ENCODE measurements at regions not wholly inside any gene's neighbourhood (a gene's known extent, or its start where the extent isn't known, plus 50 kb on each side); places are given as distances from the start of the nearest gene placed in this dataset.

GRCh38 chr10:80861882-80862281 is 324.2 kb downstream of the SH2D4B start:
- Histone ChIP-seq H3K23ac (ENCODE audit: insufficient read length) (no peak overlapping the region), H3K56ac (replicated peaks; ENCODE audit: insufficient read length, low read depth, low read length) (no peak overlapping the region), H3K9me3 (ENCODE audit: insufficient read depth in 2 of 2, low read depth in 1 of 2, low read length in 1 of 2) (no peaks in the 10 kb centered on the region), H3K9ac (replicated peaks in 1 of 4; ENCODE audit: extremely low read depth in 1 of 4, low read depth in 3 of 4, low read length in 3 of 4) (no peak overlapping the region), H2BK5ac (ENCODE audit: low read depth, low read length) (no peak overlapping the region), H3K18ac (ENCODE audit: extremely low read depth, low read length) (no peak overlapping the region), H2AFZ (ENCODE audit: low read length) (no peak overlapping the region), H2BK120ac (replicated peaks; ENCODE audit: low read depth, low read length) (no peak overlapping the region), H3K4me1 (replicated peaks in 1 of 4; ENCODE audit: control insufficient read depth in 3 of 4, insufficient read depth in 4 of 4, low read length in 3 of 4) (peaks cover 0 to 4% (median under 1%) of the 10 kb centered on the region in 4 experiments; a peak in 2 of 7 replicates), H2BK12ac (ENCODE audit: low read depth, low read length) (no peak overlapping the region), H4K91ac (replicated peaks; ENCODE audit: insufficient read length, low read length) (no peak overlapping the region), H4K20me1 (replicated peaks in 1 of 2; ENCODE audit: control insufficient read depth in 1 of 2, insufficient read depth in 2 of 2, low read length in 2 of 2) (no peaks in the 10 kb centered on the region), H3K4ac (replicated peaks; ENCODE audit: insufficient read length, low read depth, low read length) (no peak overlapping the region), H3K27ac (ENCODE audit: low read depth, low read length) (no peak overlapping the region), H4K5ac (ENCODE audit: insufficient read length, low read depth, low read length) (no peak overlapping the region), H3K4me2 (ENCODE audit: insufficient read depth in 1 of 2, low read depth in 2 of 2, low read length in 2 of 2) (no peak overlapping the region), H3K4me3 (ENCODE audit: extremely low read depth in 1 of 4, insufficient read depth in 2 of 4, low read depth in 3 of 4, low read length in 4 of 4) (no peak overlapping the region), H3K23me2 (ENCODE audit: low read depth, low read length) (no peaks in the 10 kb centered on the region), H2BK20ac (ENCODE audit: low read length) (no peak overlapping the region), H2AK5ac (ENCODE audit: low read depth, low read length) (no peak overlapping the region), H3K27me3 (replicated peaks in 1 of 4; ENCODE audit: control insufficient read depth in 3 of 4, extremely low read depth in 1 of 4, insufficient read depth in 3 of 4, low read length in 3 of 4) (no peaks in the 10 kb centered on the region), H3K79me2 (ENCODE audit: control insufficient read depth in 1 of 2, insufficient read depth in 2 of 2, low read length in 2 of 2) (no peaks in the 10 kb centered on the region), H4K8ac (ENCODE audit: extremely low read depth, insufficient read depth, low read length) (no peak overlapping the region), H3K14ac (ENCODE audit: insufficient read length) (no peak overlapping the region), H3K79me1 (ENCODE audit: low read depth, low read length) (no peaks in the 10 kb centered on the region), H3K36me3 (ENCODE audit: control insufficient read depth in 2 of 4, insufficient read depth in 4 of 4, low read length in 3 of 4) (no peaks in the 10 kb centered on the region), H2BK15ac (ENCODE audit: low read length) (no peak overlapping the region)
- FAIRE-seq (no peak), DNase-seq (ENCODE audit: low read depth in 1 of 2, low spot score in 2 of 2) (no peak)
- ChIA-PET POLR2A (ENCODE audit: partially characterized antibody) (no interaction called here), CTCF (ENCODE audit: partially characterized antibody) (interaction anchor here (2.5 kb wide), 1 partner anchor 162 kb away, joined by 14 read pairs; no protein-coding TSS in a partner anchor)
- no peak for TF ChIP-seq TEAD4 (IDR thresholded peaks at IDR 0.05; ENCODE audit: low read depth, low read length)
- TF ChIP-seq, protein P1, sequence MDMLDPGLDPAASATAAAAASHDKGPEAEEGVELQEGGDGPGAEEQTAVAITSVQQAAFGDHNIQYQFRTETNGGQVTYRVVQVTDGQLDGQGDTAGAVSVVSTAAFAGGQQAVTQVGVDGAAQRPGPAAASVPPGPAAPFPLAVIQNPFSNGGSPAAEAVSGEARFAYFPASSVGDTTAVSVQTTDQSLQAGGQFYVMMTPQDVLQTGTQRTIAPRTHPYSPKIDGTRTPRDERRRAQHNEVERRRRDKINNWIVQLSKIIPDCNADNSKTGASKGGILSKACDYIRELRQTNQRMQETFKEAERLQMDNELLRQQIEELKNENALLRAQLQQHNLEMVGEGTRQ (IDR thresholded peaks at IDR 0.05; ENCODE audit: low read length): no peak
